Left ventricle myocardium superior (tissue), 1 donor: ENCODE measurements at regions not wholly inside any gene's neighbourhood (a gene's known extent, or its start where the extent isn't known, plus 50 kb on each side); places are given as distances from the start of the nearest gene placed in this dataset.

ENCODE experiments used
- ATAC-seq: fragments of 200-7000 bp; cut with Tn5 transposase; one replicate; pipeline ENCODE4 v1.9.1; 2020; ENCODE audit warnings: mild to moderate bottlenecking, moderate library complexity
- DNase-seq: peaks from one replicate; pipeline ENCODE4 v3.0.0-alpha.2; 2020
- intact Hi-C: fragments of 100-400 bp; cut with micrococcal nuclease; formaldehyde crosslinking; loops from one replicate; pipeline ENCODE4 v1.11.0; 2022
- donor health status: DM: no; HTN: yes; CAD: no; lungs with severe emphysema.

DNA sequence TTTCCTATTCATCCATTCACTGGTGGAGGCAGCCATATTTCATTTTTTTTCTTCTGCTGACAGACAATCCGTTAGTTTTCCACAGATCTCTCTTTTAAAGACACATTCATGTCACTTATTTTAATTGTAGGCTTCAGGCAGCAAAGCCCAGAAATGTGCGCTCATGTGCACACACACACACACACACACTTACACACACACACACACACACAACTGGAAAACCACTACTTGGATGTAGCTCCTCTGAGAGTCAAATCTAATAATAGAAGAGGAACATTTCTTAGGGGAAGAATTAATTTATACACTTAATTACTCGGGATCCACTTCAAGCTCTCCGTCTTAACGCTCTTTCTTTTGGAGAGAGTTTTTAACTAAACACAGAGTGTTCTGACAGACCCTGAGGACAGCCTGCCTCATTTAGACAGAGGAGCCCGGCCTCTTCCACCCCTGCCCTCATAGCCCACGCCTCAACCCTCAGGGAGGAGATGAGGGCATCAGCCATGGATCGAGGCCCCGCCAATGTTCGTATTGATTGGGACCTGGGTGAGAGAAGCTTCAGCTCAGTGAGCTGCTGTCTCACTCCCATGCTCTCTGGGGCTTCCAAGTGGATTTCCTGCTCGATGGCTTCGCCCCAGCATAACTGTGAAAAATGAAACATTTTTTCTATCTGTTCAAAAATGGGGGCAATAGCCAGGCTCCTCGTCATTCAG is 261.4 kb upstream of the SKOR2 start:
- intact Hi-C loops = no loop called here
- ATAC-seq = no peak
- DNase-seq = no peak

DNA sequence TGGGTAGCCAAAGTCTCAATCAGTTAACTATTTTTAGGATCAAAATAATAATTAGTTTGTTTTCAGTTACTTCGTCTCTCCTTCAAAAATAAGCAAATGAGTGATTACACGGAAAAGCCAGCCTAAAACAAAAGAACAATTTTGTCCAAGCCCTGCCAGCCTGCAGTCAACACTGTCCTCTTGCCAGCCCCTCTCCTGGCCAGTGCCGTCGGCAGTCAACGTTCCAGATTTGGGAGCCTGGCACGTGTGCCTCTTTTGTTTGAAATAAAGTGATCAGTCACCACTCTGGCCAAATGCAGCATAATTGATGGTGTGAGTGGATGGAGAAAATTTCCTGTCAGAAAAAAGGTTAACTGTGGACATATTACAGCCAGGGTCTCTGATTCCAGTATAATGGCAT is 260.6 kb upstream of the SKOR2 start:
- intact Hi-C loops = no loop called here
- ATAC-seq (peak; percentile 57), DNase-seq (no peak)

DNA sequence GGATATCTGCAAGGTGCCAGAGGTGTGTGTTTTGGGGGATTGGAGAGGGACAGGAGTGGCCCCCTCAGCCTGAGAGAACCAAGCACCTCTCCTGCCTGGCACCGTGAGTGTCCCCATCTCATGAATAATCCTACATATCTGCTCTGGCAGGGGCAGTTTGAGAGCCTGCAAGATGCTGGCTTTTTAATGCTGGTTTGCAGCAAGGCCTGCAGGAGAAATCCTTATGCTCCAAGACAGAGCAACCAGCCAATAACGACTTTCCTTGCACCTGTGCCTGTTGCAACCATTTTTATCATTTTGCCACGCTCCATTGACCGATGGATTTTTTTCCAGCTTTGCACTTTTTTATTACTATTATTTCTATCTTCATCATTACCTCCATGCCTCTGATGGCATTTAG is 259.4 kb upstream of the SKOR2 start:
- DNase-seq = no peak
- no peak for ATAC-seq
- intact Hi-C loops = no loop called here

DNA sequence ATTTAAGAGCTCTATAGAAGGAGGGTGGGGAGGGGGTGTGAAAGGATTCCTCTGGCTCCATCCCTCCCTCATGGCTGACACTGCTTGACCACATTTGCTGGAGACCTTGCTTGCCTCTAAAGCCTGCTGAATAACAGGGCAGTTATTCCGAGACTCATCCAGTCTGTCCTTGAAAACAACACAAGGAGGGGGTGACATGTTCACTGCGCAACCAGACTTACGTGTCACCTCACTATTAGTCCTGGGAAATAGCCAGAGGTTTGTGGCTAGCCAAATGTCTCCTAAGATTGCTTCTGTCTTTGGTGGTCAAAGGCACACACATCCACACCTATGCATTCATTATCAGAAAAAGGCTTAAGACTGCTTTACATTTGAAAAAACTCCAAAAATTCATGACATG is 256.2 kb upstream of the SKOR2 start:
- no peak for ATAC-seq
- intact Hi-C loops = no loop called here
- no peak for DNase-seq

DNA sequence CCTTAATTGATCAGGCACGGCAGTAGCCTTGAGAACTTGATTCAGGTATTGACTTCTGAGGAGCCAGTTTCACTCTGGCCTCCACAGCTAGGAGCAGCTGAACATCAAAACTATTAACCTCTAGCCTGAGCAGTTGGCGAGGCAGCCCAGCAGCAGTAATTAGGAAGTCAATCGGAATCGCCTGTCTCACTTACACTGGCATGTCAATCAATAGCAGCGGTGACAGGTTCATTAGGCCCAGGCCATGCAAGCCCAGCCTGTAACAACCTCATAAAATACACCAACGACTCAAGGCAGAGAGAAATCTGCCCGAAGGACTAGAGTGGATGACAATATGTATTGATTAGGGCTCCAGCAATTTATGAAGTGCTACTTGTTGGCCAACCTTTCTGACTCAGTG is 255.4 kb upstream of the SKOR2 start:
- DNase-seq (no peak), ATAC-seq (no peak)
- intact Hi-C loops = no loop called here

DNA sequence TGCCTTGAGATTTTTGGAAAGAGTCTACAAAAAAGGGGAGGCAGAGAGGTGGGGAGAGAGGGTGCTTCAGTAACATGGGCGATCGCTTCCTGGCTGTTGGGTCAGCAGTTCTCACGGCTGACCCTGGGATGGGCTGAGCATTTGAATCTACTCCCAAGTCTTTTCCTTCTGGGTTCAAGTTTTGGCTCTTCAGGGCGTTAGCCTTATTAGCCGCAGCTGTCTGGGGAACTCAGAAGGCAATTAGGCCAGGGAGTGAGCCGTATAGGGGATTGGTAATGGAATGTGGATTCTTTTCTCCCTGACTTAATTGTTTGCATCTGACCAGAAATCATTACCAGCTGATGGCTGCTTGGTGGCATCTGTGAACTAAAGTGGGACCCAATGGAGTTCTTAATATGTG is 250.5 kb upstream of the SKOR2 start:
- intact Hi-C loops = no loop called here
- ATAC-seq = no peak
- no peak for DNase-seq

DNA sequence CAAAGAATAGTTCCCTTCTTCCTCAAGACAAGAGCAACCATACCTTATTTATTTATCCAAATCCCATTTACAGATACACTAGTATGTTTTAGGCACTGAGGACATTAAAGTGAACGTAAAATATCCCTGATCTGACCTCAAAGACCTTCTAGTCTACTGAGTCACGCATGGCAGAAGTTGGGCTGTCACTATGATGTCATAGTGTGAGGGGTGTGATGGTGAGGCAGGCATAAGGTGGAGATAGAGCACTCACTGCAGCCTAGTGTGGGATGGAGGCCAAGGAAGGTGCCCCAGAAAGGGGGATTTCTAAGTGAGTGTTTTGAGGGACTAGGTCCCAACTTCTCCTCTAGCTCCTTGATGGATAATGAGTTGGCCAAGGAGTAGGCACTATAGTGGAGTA is 249.5 kb upstream of the SKOR2 start:
- ATAC-seq (no peak), DNase-seq (no peak)
- intact Hi-C loops = no loop called here

DNA sequence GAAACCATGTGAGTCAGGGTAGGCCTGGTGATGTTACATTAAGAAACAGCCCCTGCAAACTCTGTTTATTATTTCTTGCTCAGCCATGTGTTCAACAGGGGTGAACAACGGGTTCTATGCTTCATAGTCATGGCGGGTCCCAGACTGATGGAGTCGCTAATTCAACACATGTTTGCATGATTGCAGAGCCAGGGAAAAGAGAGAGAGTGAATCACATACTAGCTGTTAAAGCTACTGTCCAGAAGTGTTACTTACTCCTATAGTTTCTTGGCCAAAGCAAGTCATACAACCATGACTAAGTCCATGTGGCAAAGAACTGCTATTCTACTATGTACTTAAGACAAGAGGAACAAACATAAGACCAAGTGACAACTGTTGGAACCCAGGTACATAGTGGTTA is 241.2 kb upstream of the SKOR2 start:
- DNase-seq (no peak), ATAC-seq (no peak)
- intact Hi-C loops = no loop called here

DNA sequence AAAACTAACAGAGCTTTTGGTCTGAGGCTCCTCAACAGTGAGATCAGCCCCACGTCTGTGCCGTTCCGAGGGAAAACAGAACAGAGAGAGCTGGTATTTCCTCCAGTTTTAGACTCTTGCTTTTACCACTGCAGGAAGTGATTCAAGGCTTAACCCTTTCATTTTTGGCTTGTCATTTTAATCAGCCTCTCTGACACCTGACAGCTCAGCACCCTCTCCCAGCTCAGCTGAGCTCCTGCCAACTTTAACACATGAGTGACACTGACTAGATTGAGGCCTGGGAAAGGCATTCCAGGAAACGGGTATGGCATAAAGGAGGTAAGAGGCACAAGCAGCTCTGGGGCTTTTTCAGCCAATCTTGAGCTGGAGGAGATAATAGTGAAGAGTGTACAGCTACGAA is 239.4 kb upstream of the SKOR2 start:
- DNase-seq (no peak), ATAC-seq (peak; percentile 83)
- intact Hi-C loops = no loop called here

DNA sequence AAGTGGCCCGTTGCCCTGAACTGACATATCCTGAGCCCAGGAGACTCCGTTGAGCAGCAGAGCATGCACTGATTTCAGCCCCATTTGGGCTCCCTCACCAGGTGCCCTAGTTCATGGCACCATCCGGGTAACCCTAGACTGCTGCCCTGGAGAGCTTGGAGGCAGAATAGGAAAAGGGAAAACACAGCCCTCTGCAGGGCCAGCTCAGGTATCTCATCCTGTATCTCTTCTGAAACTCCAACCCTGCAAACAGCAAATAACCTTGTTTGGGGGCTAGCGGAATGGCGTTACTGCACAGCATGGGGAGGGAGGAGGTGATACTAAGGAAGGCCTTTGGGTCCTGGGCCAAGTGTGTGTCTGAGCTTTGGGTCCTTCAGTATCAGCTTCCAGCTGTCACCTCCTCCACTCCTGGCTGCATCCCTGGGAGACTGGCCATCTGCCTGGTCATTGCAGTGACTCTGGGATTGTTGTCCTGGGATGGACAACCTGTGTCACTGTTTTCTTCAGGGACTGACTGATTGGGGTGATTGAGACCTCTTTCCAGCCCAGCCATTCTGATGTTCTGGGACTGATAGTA is 233.8 kb upstream of the SKOR2 start:
- peak; percentile 49 for DNase-seq
- intact Hi-C loops = no loop called here
- ATAC-seq = peak; percentile 70

DNA sequence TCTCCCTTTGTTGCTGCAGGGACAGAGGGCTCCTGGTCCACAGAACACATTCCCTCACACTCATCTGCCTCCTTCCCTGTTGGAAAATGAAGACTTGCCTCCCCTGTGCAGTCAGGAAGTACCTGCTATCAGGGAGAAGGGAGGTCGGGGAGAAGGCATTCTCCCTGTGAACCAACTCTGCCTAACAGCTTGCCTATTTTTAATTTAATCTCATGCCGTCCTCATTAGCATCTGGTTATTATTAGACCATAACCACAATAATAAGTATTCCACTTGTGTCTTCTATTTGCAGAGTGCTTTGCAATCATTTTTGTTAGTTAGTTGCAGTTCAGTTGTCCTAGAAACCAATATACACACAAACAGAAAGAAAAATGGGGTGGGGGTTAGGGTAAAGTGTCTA is 232.6 kb upstream of the SKOR2 start:
- intact Hi-C loops = no loop called here
- DNase-seq = no peak
- ATAC-seq = peak; percentile 90

DNA sequence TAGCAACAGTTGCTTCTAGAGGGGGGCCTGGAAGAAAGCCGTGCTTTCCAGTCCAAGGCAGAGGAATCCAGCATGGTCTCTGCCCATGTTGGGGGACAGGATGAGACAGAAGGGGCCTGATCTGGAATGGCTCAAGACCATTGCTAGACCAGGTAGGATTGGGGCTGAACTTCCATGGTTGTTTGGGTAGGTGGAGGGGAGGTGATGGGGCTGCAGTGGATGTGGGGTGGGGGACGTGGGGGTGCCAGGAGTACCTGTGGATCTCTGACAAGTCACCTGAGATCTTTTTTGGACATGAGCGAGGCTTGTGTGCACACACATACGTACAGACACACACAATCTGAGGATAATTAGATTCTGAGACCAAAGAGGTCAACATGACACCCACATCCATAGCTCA is 228.7 kb upstream of the SKOR2 start:
- intact Hi-C loops = no loop called here
- no peak for ATAC-seq
- no peak for DNase-seq

DNA sequence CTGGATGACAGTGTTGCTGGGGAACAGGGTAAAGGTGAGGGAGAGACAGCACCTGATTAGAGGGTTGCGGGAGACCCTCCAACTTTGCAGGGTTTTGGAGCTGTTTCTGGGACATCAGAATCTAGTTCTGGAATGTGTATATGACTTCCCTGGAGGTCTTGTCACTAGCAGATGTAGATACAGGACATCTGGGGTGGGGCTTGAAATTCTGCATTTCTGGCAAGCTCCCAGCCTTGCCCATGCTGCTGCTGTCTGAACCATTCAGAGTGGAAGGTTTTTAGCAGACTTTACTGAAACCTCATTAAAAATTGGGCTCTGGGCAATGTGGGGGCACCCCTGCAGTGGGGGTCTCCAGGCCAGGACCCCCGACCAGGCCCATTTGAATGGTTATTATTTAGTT is 220.3 kb upstream of the SKOR2 start:
- ATAC-seq = no peak
- intact Hi-C loops = no loop called here
- DNase-seq = no peak

DNA sequence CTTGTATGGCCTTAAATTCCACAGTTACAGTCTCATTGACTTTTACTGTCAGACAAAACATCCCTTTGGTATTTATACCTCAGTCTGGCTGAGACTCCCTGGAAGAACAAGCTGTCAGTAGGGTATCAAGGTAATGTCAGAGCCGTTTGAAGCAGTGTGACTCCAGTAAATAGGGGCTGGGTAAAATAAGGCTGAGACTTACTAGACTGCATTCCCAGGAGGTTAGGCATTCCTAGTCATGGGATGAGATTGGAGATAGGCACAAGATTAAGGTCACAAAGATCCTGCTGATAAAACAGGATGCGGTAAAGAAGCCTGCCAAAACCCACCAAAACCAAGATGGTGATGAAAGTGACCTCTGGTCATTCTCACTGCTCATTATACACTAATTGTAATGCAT is 219.5 kb upstream of the SKOR2 start:
- ATAC-seq (no peak), DNase-seq (no peak)
- intact Hi-C loops = no loop called here

DNA sequence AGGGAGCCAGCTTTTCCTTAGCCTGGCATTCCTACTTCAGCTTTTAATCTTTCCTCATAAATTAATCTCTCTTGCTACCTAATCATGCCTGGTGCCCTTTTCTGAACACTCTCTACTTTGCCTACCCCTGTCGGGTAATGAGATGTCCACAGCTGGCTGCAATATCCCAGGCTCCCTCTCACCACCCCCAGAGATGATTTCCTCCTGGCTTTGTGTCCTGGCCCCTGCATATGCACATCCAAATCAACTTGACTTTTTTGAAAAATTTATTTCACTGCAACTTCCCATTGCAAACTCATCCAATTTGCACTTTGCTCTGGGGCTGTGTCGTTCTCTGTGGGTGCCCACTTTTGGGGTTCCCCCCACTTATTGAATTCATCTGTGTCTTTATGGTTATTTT is 218.1 kb upstream of the SKOR2 start:
- ATAC-seq = no peak
- intact Hi-C loops = no loop called here
- DNase-seq = no peak

DNA sequence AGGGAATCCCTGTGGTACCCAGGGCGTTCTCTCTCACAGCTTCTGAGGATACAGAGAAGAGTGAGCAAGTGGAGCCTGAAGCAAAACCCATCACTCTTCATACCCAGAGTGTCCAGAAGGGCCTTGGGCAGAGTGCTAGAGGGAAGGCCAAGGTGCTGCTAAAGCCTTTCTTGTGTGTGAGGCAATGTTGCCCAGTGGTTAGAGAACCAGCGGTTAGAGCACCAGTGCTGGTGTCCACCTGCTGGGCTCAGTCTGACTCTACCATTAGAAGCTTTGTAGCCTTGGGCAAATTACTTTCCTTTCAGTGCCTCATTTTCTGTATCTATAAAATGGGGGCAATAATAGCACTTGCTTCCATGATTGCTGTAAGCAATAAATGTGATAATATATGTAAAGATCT is 210.5 kb upstream of the SKOR2 start:
- DNase-seq (no peak), ATAC-seq (no peak)
- intact Hi-C loops = no loop called here

DNA sequence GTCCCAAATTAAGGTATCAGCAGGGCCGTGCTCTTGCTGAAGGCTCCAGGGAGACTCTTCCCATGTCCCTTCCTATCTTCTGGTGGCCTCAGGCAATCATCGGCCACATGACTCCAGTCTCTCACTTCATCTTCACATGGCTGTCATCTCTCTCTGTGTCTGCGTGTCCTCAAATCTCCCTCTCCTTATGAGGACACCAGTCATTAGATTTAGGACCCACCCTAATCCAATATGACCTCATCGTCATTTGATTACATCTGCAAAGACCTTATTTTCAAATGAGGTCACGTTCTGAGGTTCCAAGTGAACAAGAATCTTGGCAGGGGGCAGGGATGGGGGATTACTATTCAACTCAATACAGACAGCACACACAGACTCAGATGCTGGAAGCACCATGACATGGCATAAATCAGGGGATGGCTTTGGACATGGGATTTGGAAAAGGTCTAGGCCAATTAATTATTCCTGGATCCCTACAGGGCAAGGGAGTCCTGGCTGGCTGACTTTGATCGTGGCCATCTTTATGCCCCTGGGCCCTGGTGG is 210.0 kb upstream of the SKOR2 start:
- intact Hi-C loops = no loop called here
- DNase-seq (no peak), ATAC-seq (no peak)

DNA sequence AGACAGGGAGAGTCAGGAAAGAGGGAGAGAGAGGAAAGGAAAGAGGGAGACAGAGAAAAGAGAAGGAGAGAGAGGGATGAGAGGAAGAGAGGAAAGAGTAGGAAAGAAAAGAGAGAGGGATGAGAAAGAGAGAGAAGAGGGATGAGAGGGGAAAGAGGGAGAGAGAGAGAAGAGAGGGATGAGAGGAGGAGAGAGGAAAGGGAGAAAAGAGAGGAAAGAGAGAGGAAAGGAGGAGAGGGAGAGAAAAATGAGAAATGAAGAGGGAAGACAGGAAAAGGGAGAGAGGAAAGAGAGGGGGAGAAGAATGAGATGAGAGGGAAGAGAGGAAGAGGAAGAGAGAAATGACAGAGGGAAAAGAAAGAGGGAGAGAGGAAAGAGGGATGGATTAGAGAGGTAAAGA is 207.0 kb upstream of the SKOR2 start:
- no peak for ATAC-seq
- no peak for DNase-seq
- intact Hi-C loops = no loop called here

DNA sequence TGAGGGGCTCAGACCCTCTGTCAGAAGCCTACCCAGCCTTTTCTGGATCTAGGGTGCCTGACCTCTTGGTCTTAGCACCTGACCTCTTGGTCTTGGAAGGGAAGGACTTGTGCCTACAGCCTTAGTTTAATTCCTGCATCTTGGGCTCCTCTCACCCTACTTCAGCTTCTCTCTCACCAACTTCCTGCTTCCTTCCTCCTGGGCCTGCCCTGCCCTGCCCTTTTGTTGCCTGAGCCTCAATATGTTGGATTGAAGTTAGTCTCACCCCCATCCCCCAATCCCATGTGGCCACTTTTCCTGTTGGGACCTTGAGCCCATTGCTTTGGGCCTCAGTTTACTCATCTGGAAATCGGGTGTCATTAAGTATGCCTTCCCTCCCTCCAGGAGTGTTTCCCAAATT is 206.2 kb upstream of the SKOR2 start:
- ATAC-seq = no peak

DNA sequence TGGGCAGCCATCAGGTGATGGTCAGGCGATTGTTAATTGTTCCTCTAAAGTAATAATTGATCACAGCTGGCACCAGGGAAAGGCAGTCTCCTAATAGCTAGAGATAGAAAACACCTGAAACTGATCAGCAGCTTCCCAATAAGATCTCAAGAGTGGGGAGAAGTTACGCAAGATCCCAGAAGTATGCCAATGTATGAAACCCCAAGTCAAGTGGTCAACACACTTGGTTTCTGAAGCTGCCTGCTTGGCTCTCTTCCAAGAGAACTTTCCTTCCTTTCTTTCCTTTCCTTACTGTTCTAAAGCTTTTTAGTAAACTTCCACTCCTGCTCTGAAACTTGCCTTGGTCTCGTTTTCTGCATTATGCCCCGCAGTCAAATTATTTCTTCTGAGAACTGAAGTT is 201.6 kb upstream of the SKOR2 start:
- no peak for DNase-seq
- no peak for ATAC-seq
- intact Hi-C loops = no loop called here

More for the DNA sequence above, 206.2 kb upstream of the SKOR2 start:
- DNase-seq = no peak
- intact Hi-C loops = no loop called here

DNA sequence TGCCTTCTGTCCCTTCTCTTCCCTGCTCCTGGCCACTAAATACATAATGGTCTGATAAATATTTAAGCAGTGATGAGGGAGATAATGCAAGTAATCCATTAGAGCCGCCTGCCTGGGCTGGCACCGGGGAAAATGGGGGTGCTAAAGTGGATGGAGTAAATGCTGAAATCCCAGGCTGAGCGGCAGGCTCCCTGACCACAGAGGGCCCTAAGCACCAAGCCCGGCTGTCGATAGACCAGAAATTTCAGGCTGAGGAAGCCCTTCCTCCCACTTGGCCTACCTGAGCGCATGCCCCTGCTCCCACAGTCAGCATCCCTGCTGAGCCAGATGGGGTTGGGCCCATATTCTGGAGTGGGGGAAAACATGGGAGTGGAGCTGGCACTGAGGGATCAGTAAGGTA is 197.5 kb upstream of the SKOR2 start:
- ATAC-seq = no peak
- intact Hi-C loops = no loop called here
- no peak for DNase-seq
